ENCODE measurements at regions not wholly inside any gene's neighbourhood (a gene's known extent, or its start where the extent isn't known, plus 50 kb on each side); places are given as distances from the start of the nearest gene placed in this dataset.

GRCh38 chr18:43642727-43643330 is 365.5 kb upstream of the SYT4 start:
- no peak overlapping the region for H3K9ac ChIP-seq (ENCODE audit: low read length)

DNA sequence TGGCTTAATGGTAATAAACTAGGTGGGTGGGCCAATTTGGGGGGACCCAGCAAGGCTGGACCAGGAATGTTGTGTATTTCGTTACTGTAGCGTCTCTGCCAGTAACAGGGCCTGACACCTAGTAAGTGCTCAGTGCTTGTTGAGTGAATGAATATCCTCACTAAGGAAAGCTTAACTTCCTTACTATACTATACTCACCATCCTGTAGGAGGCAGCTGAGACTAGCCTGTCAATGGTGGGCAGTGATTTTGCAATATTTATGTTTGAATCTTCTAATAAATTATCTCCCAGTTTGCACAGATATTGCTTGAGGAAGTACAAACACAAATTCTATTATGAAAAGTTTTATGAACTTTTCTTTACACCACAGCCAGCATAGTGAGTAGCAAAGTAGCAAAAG is 370.7 kb upstream of the SYT4 start:
- H3K4me2 ChIP-seq (ENCODE audit: low read length, poor library complexity, severe bottlenecking), result no peak overlapping the region
- no peak for DNase-seq
- no peak overlapping the region for H2AK5ac ChIP-seq (ENCODE audit: low read length, severe bottlenecking)
- H3K36me3 ChIP-seq (ENCODE audit: control insufficient read depth in 1 of 2, insufficient read depth in 2 of 2, low read depth in 1 of 2, low read length in 2 of 2), result no peaks in the 10 kb centered on the region
- no CpG with 5 or more reads among the region's 2 CpGs for WGBS
- H3K14ac ChIP-seq (ENCODE audit: low read length in 2 of 2), result no peak overlapping the region
- H3K18ac ChIP-seq (ENCODE audit: low read depth in 1 of 2, low read length in 2 of 2), result no peak overlapping the region
- H3K27ac ChIP-seq (ENCODE audit: low read length, poor library complexity, severe bottlenecking), result no peak overlapping the region
- H2BK12ac ChIP-seq (ENCODE audit: low read length in 2 of 2), result no peak overlapping the region
- no peak overlapping the region for H2AFZ ChIP-seq (ENCODE audit: low read depth, low read length)
- H3K4me3 ChIP-seq (ENCODE audit: insufficient read depth in 1 of 2, low read depth in 1 of 2, low read length in 2 of 2), result no peak overlapping the region
- H4K8ac ChIP-seq (ENCODE audit: low read length), result no peak overlapping the region
- no peak overlapping the region for H3K9ac ChIP-seq (ENCODE audit: low read length)
- no peak overlapping the region for H3K4ac ChIP-seq (ENCODE audit: low read depth in 1 of 2, low read length in 2 of 2)
- H4K91ac ChIP-seq (ENCODE audit: low read length), result no peak overlapping the region
- no peaks in the 10 kb centered on the region for H3K9me3 ChIP-seq (ENCODE audit: control insufficient read depth, low read length)
- no peak overlapping the region for H3K23ac ChIP-seq (ENCODE audit: low read length in 2 of 2)
- no peaks in the 10 kb centered on the region for H3K27me3 ChIP-seq (ENCODE audit: control insufficient read depth in 1 of 2, insufficient read depth in 1 of 2, low read length in 2 of 2)
- no peaks in the 10 kb centered on the region for H3K4me1 ChIP-seq (ENCODE audit: control insufficient read depth, insufficient read depth, low read depth, low read length)
- H2BK120ac ChIP-seq (ENCODE audit: low read depth, low read length), result no peak overlapping the region
- no peaks in the 10 kb centered on the region for H3K79me1 ChIP-seq (replicated peaks; ENCODE audit: low read length, poor library complexity, severe bottlenecking)
- no peak overlapping the region for H2BK15ac ChIP-seq (ENCODE audit: low read depth, poor library complexity, severe bottlenecking)
- H2BK5ac ChIP-seq (ENCODE audit: low read depth, low read length, poor library complexity, severe bottlenecking), result no peak overlapping the region

More at GRCh38 chr18:43642727-43643330, 365.5 kb upstream of the SYT4 start:
- Histone ChIP-seq H3K4ac (ENCODE audit: low read depth in 1 of 2, low read length in 2 of 2) (no peak overlapping the region), H2BK120ac (ENCODE audit: low read depth, low read length) (no peak overlapping the region), H3K4me3 (ENCODE audit: insufficient read depth in 1 of 2, low read depth in 1 of 2, low read length in 2 of 2) (no peak overlapping the region), H3K36me3 (ENCODE audit: control insufficient read depth in 1 of 2, insufficient read depth in 2 of 2, low read depth in 1 of 2, low read length in 2 of 2) (peaks cover 0 to 2% of the 10 kb centered on the region in 2 experiments), H3K4me2 (ENCODE audit: low read length, poor library complexity, severe bottlenecking) (no peak overlapping the region), H2AFZ (ENCODE audit: low read depth, low read length) (no peak overlapping the region), H2BK5ac (ENCODE audit: low read depth, low read length, poor library complexity, severe bottlenecking) (no peak overlapping the region), H4K91ac (ENCODE audit: low read length) (no peak overlapping the region), H2BK15ac (ENCODE audit: low read depth, poor library complexity, severe bottlenecking) (no peak overlapping the region), H3K9me3 (ENCODE audit: control insufficient read depth, low read length) (peaks cover 9% of the 10 kb centered on the region), H2BK12ac (ENCODE audit: low read length in 2 of 2) (no peak overlapping the region), H3K4me1 (ENCODE audit: control insufficient read depth, insufficient read depth, low read depth, low read length) (no peaks in the 10 kb centered on the region), H3K27ac (ENCODE audit: low read length, poor library complexity, severe bottlenecking) (no peak overlapping the region), H2AK5ac (ENCODE audit: low read length, severe bottlenecking) (no peak overlapping the region), H3K23ac (ENCODE audit: low read length in 2 of 2) (no peak overlapping the region), H3K27me3 (ENCODE audit: control insufficient read depth in 1 of 2, insufficient read depth in 1 of 2, low read length in 2 of 2) (no peaks in the 10 kb centered on the region), H3K14ac (ENCODE audit: low read length in 2 of 2) (no peak overlapping the region), H3K79me1 (replicated peaks; ENCODE audit: low read length, poor library complexity, severe bottlenecking) (no peaks in the 10 kb centered on the region), H4K8ac (ENCODE audit: low read length) (no peak overlapping the region), H3K18ac (ENCODE audit: low read depth in 1 of 2, low read length in 2 of 2) (no peak overlapping the region)
- peak; percentile 9 for DNase-seq
- 82% methylated on average over 2 of the region's 4 CpGs for WGBS

GRCh38 chr18:43649649-43650357 is 372.5 kb upstream of the SYT4 start:
- H3K23ac ChIP-seq (ENCODE audit: low read length in 2 of 2), result no peak overlapping the region
- H2BK15ac ChIP-seq (ENCODE audit: low read depth, poor library complexity, severe bottlenecking), result no peak overlapping the region
- H4K91ac ChIP-seq (ENCODE audit: low read length), result no peak overlapping the region
- H2BK120ac ChIP-seq (ENCODE audit: low read depth, low read length), result no peak overlapping the region
- no peak overlapping the region for H3K18ac ChIP-seq (ENCODE audit: low read depth in 1 of 2, low read length in 2 of 2)
- no peaks in the 10 kb centered on the region for H3K27me3 ChIP-seq (ENCODE audit: control insufficient read depth in 1 of 2, insufficient read depth in 1 of 2, low read length in 2 of 2)
- H2BK12ac ChIP-seq (ENCODE audit: low read length in 2 of 2), result no peak overlapping the region
- no peak overlapping the region for H2AK5ac ChIP-seq (ENCODE audit: low read length, severe bottlenecking)
- no peak overlapping the region for H3K4ac ChIP-seq (ENCODE audit: low read depth in 1 of 2, low read length in 2 of 2)
- H3K14ac ChIP-seq (ENCODE audit: low read length in 2 of 2), result no peak overlapping the region
- H3K79me1 ChIP-seq (replicated peaks; ENCODE audit: low read length, poor library complexity, severe bottlenecking), result no peaks in the 10 kb centered on the region
- H3K4me3 ChIP-seq (ENCODE audit: insufficient read depth in 1 of 2, low read depth in 1 of 2, low read length in 2 of 2), result no peak overlapping the region
- no peaks in the 10 kb centered on the region for H3K4me1 ChIP-seq (ENCODE audit: control insufficient read depth, insufficient read depth, low read depth, low read length)
- no peak overlapping the region for H2AFZ ChIP-seq (ENCODE audit: low read depth, low read length)
- H3K36me3 ChIP-seq (ENCODE audit: control insufficient read depth in 1 of 2, insufficient read depth in 2 of 2, low read depth in 1 of 2, low read length in 2 of 2), result no peaks in the 10 kb centered on the region
- 55% methylated on average over 1 of the region's 1 CpG for WGBS
- no peak for DNase-seq
- no peak overlapping the region for H3K27ac ChIP-seq (ENCODE audit: low read length, poor library complexity, severe bottlenecking)
- H3K9ac ChIP-seq (ENCODE audit: low read length), result no peak overlapping the region
- no peaks in the 10 kb centered on the region for H3K9me3 ChIP-seq (ENCODE audit: control insufficient read depth, low read length)
- H3K4me2 ChIP-seq (ENCODE audit: low read length, poor library complexity, severe bottlenecking), result no peak overlapping the region
- H2BK5ac ChIP-seq (ENCODE audit: low read depth, low read length, poor library complexity, severe bottlenecking), result no peak overlapping the region
- H4K8ac ChIP-seq (ENCODE audit: low read length), result no peak overlapping the region

GRCh38 chr18:43650426-43650825 is 373.1 kb upstream of the SYT4 start:
- Histone ChIP-seq H2BK15ac (ENCODE audit: low read depth, poor library complexity, severe bottlenecking) (no peak overlapping the region), H2BK12ac (ENCODE audit: low read length in 2 of 2) (no peak overlapping the region), H3K36me3 (ENCODE audit: control insufficient read depth in 1 of 2, insufficient read depth in 2 of 2, low read depth in 1 of 2, low read length in 2 of 2) (no peaks in the 10 kb centered on the region), H3K27me3 (ENCODE audit: control insufficient read depth in 1 of 2, insufficient read depth in 1 of 2, low read length in 2 of 2) (no peaks in the 10 kb centered on the region), H2BK120ac (ENCODE audit: low read depth, low read length) (no peak overlapping the region), H3K14ac (ENCODE audit: low read length in 2 of 2) (no peak overlapping the region), H3K23ac (ENCODE audit: low read length in 2 of 2) (no peak overlapping the region), H3K9me3 (ENCODE audit: control insufficient read depth, low read length) (no peaks in the 10 kb centered on the region), H2AK5ac (ENCODE audit: low read length, severe bottlenecking) (no peak overlapping the region), H3K79me1 (replicated peaks; ENCODE audit: low read length, poor library complexity, severe bottlenecking) (no peaks in the 10 kb centered on the region), H2AFZ (ENCODE audit: low read depth, low read length) (no peak overlapping the region), H3K27ac (ENCODE audit: low read length, poor library complexity, severe bottlenecking) (no peak overlapping the region), H3K4me3 (ENCODE audit: insufficient read depth in 1 of 2, low read depth in 1 of 2, low read length in 2 of 2) (no peak overlapping the region), H4K8ac (ENCODE audit: low read length) (no peak overlapping the region), H3K4ac (ENCODE audit: low read depth in 1 of 2, low read length in 2 of 2) (no peak overlapping the region), H4K91ac (ENCODE audit: low read length) (no peak overlapping the region), H3K4me2 (ENCODE audit: low read length, poor library complexity, severe bottlenecking) (no peak overlapping the region), H3K18ac (ENCODE audit: low read depth in 1 of 2, low read length in 2 of 2) (no peak overlapping the region), H3K9ac (ENCODE audit: low read length) (no peak overlapping the region), H2BK5ac (ENCODE audit: low read depth, low read length, poor library complexity, severe bottlenecking) (no peak overlapping the region), H3K4me1 (ENCODE audit: control insufficient read depth, insufficient read depth, low read depth, low read length) (no peaks in the 10 kb centered on the region)
- no peak for DNase-seq
- WGBS, result 97% methylated on average over 2 of the region's 2 CpGs
